ENCODE measurements at regions not wholly inside any gene's neighbourhood (a gene's known extent, or its start where the extent isn't known, plus 50 kb on each side); places are given as distances from the start of the nearest gene placed in this dataset.
"Not testable (repeated sequence)": the region's sequence is repeated elsewhere in the genome, so short reads cannot be mapped to it uniquely, and the experiment has no call there.

- no peak for DNase-seq (ENCODE audit: low read depth in 3 of 3)
These were observed 2222.7 kb upstream of the WWC1 start for GRCh38 chr5:166068547-166069335.

- no peak for DNase-seq (ENCODE audit: low read depth in 3 of 3)
These were observed 2217.4 kb upstream of the WWC1 start for GRCh38 chr5:166073901-166074581.

- DNase-seq (ENCODE audit: low read depth in 3 of 3) = no peak
These were observed 2216.6 kb upstream of the WWC1 start for GRCh38 chr5:166074582-166075481.

GRCh38 chr5:166083183-166083959 lies 2208.1 kb upstream of the WWC1 start:
- no peak for DNase-seq (ENCODE audit: low read depth in 3 of 3)

- DNase-seq (ENCODE audit: low read depth in 3 of 3) = no peak
These were observed 2204.9 kb upstream of the WWC1 start for GRCh38 chr5:166086568-166086967.

GRCh38 chr5:166088389-166089039 lies 2202.9 kb upstream of the WWC1 start:
- DNase-seq (ENCODE audit: low read depth in 3 of 3) = no peak

GRCh38 chr5:166091931-166092330 lies 2199.5 kb upstream of the WWC1 start:
- DNase-seq (ENCODE audit: low read depth in 3 of 3) = no peak

- DNase-seq (ENCODE audit: low read depth in 3 of 3) = no peak
These were observed 2198.1 kb upstream of the WWC1 start for GRCh38 chr5:166093312-166093711.

GRCh38 chr5:166102947-166103346 lies 2188.5 kb upstream of the WWC1 start:
- no peak for DNase-seq (ENCODE audit: low read depth in 3 of 3)

GRCh38 chr5:166111021-166111420 lies 2180.4 kb upstream of the WWC1 start:
- DNase-seq (ENCODE audit: low read depth in 3 of 3) = no peak

GRCh38 chr5:166117072-166118066 lies 2174.1 kb upstream of the WWC1 start:
- DNase-seq (ENCODE audit: low read depth in 3 of 3) = no peak

GRCh38 chr5:166119506-166119905 lies 2171.9 kb upstream of the WWC1 start:
- no peak for DNase-seq (ENCODE audit: low read depth in 3 of 3)

GRCh38 chr5:166123717-166124116 lies 2167.7 kb upstream of the WWC1 start:
- no peak for DNase-seq (ENCODE audit: low read depth in 3 of 3)

- no peak for DNase-seq (ENCODE audit: low read depth in 3 of 3)
These were observed 2163.5 kb upstream of the WWC1 start for GRCh38 chr5:166127766-166128570.

GRCh38 chr5:166145107-166145506 lies 2146.3 kb upstream of the WWC1 start:
- not testable (repeated sequence) for DNase-seq (ENCODE audit: low read depth in 3 of 3)

GRCh38 chr5:166163996-166164610 lies 2127.3 kb upstream of the WWC1 start:
- DNase-seq (ENCODE audit: low read depth in 3 of 3) = no peak

- no peak for DNase-seq (ENCODE audit: low read depth in 3 of 3)
These were observed 2125.8 kb upstream of the WWC1 start for GRCh38 chr5:166165596-166165995.

- DNase-seq (ENCODE audit: low read depth in 3 of 3) = no peak
These were observed 2125.4 kb upstream of the WWC1 start for GRCh38 chr5:166166071-166166470.
